HG03139 (cell line): ENCODE measurements at regions not wholly inside any gene's neighbourhood (a gene's known extent, or its start where the extent isn't known, plus 50 kb on each side); places are given as distances from the start of the nearest gene placed in this dataset.
"Not testable (repeated sequence)": the region's sequence is repeated elsewhere in the genome, so short reads cannot be mapped to it uniquely, and the experiment has no call there.

Experiments used
- ATAC-seq: cut with Tn5 transposase; IDR thresholded peaks from one replicate; pipeline ENCODE4 v1.9.1; 2021; ENCODE audit not compliant: unreplicated experiment

GRCh38 chr7:66571568-66571967, 57.1 kb upstream of the KCTD7 start:
- no peak for ATAC-seq

DNA sequence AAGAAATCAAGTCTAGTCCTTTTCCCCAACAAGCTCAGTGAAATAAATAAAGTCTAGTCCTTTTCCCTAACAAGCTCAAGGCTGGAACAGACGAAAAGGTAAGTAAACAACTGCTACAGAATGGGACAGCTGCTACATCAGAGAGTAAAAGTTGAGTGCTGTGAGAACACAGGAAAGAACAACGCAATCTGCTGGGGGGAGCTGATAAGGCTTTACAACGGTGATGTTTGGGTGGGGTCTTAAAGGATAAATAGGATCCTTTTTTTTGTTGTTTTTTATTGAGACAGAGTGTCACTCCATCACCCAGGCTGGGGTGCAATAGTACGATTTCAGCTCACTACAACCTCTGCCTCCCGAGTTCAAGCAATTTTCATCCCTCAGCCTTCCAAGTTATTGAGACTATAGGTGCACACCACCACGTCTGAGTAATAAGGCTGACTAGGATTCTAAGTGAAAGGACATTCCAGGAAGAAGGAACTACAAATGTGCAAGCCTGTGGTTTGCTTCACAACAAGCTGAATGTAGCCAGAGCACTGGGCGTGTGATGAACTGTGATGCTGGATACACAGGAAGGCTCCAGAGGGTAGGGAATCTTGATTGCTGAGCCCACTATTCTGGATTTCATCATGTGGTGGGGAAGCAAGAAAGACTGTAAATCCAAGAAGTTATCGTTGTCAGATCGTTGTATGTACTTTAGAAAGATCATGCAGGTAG, 54.7 kb upstream of the KCTD7 start:
- ATAC-seq = not testable (repeated sequence)

- ATAC-seq = not testable (repeated sequence)
Observed at GRCh38 chr7:66574768-66575167, 53.9 kb upstream of the KCTD7 start.

GRCh38 chr7:66575398-66575797, 53.3 kb upstream of the KCTD7 start:
- no peak for ATAC-seq

- no peak for ATAC-seq
Observed at GRCh38 chr7:66576646-66577045, 52.0 kb upstream of the KCTD7 start.
